ENCODE measurements at regions not wholly inside any gene's neighbourhood (a gene's known extent, or its start where the extent isn't known, plus 50 kb on each side); places are given as distances from the start of the nearest gene placed in this dataset.

DNA sequence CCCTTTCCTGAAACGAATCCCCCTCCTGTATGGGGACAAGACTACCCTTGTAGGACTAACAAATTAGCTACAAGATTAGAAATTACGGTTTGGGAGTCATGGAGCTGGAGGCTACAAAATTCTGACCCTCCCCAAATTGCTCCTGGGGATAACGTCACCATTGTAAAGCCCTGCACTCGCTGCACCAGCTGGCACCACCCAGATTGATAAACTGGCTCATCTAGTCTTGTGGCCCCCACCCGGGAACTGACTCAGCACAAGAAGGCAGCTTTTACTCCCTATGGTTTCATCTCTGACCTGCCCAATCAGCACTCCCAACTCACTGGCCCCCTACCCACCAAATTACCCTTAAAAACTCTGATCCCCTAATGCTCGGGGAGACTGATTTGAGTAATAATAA, 150.6 kb upstream of the TSC22D1 start:
- no peak for TF ChIP-seq EZH2 (IDR thresholded peaks at IDR 0.05; ENCODE audit: borderline replicate concordance, low read depth, low read length, severe bottlenecking)
- TF ChIP-seq, protein P1, sequence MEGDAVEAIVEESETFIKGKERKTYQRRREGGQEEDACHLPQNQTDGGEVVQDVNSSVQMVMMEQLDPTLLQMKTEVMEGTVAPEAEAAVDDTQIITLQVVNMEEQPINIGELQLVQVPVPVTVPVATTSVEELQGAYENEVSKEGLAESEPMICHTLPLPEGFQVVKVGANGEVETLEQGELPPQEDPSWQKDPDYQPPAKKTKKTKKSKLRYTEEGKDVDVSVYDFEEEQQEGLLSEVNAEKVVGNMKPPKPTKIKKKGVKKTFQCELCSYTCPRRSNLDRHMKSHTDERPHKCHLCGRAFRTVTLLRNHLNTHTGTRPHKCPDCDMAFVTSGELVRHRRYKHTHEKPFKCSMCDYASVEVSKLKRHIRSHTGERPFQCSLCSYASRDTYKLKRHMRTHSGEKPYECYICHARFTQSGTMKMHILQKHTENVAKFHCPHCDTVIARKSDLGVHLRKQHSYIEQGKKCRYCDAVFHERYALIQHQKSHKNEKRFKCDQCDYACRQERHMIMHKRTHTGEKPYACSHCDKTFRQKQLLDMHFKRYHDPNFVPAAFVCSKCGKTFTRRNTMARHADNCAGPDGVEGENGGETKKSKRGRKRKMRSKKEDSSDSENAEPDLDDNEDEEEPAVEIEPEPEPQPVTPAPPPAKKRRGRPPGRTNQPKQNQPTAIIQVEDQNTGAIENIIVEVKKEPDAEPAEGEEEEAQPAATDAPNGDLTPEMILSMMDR (IDR thresholded peaks at IDR 0.05; ENCODE audit: borderline replicate concordance, extremely low read depth, low read length, poor library complexity, severe bottlenecking) = no peak

DNA sequence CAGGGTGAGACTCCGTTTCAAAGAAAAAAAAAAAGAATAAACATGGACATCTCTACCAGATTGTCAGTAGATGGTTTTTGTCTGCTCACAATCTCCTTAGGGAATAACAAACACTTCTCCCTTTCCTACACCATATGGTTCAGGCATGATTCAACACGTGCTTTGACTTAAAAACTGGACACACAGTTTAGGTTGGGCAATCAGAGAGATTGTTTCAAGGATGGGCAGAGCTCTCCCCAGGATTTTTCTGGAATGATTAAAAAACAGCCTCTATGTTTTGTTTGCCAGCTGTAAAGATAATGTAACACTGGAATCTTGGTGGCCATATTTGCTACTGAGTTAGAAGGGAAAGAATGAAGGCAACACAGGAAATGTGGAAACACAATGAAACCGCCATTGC, 150.1 kb upstream of the TSC22D1 start:
- TF ChIP-seq, protein P1 (IDR thresholded peaks at IDR 0.05; ENCODE audit: borderline replicate concordance, extremely low read depth, low read length, poor library complexity, severe bottlenecking) = no peak
- no peak for TF ChIP-seq EZH2 (IDR thresholded peaks at IDR 0.05; ENCODE audit: borderline replicate concordance, low read depth, low read length, severe bottlenecking)
- Histone ChIP-seq H3K27me3 (ENCODE audit: insufficient read depth, low read length, poor library complexity) (no peaks in the 10 kb centered on the region), H3K79me2 (ENCODE audit: insufficient read depth, low read length) (no peaks in the 10 kb centered on the region), H3K9me3 (ENCODE audit: insufficient read depth, low read length, severe bottlenecking) (no peaks in the 10 kb centered on the region), H3K4me2 (ENCODE audit: insufficient read depth, low read length) (no peak overlapping the region), H3K4me3 (ENCODE audit: low read depth in 1 of 2, low read length in 2 of 2) (no peak overlapping the region), H3K27ac (ENCODE audit: low read length) (no peak overlapping the region), H3K36me3 (ENCODE audit: insufficient read depth, low read length) (no peaks in the 10 kb centered on the region), H3K9ac (ENCODE audit: low read depth, low read length) (no peak overlapping the region), H2AFZ (ENCODE audit: low read depth, low read length) (no peak overlapping the region), H4K20me1 (ENCODE audit: insufficient read depth, low read length) (no peaks in the 10 kb centered on the region), H3K4me1 (ENCODE audit: insufficient read depth, low read length) (no peaks in the 10 kb centered on the region)
- no peak for DNase-seq
- ATAC-seq (ENCODE audit: insufficient read depth, low read depth) = no peak

More for the DNA sequence above, 150.6 kb upstream of the TSC22D1 start:
- DNase-seq (no peak), ATAC-seq (ENCODE audit: insufficient read depth, low read depth) (no peak)
- Histone ChIP-seq H3K4me3 (ENCODE audit: low read depth in 1 of 2, low read length in 2 of 2) (no peak overlapping the region), H3K4me1 (ENCODE audit: insufficient read depth, low read length) (no peaks in the 10 kb centered on the region), H3K36me3 (ENCODE audit: insufficient read depth, low read length) (no peaks in the 10 kb centered on the region), H2AFZ (ENCODE audit: low read depth, low read length) (no peak overlapping the region), H3K9me3 (ENCODE audit: insufficient read depth, low read length, severe bottlenecking) (no peaks in the 10 kb centered on the region), H4K20me1 (ENCODE audit: insufficient read depth, low read length) (no peaks in the 10 kb centered on the region), H3K27ac (ENCODE audit: low read length) (no peak overlapping the region), H3K4me2 (ENCODE audit: insufficient read depth, low read length) (no peak overlapping the region), H3K79me2 (ENCODE audit: insufficient read depth, low read length) (no peaks in the 10 kb centered on the region), H3K27me3 (ENCODE audit: insufficient read depth, low read length, poor library complexity) (no peaks in the 10 kb centered on the region), H3K9ac (ENCODE audit: low read depth, low read length) (no peak overlapping the region)

DNA sequence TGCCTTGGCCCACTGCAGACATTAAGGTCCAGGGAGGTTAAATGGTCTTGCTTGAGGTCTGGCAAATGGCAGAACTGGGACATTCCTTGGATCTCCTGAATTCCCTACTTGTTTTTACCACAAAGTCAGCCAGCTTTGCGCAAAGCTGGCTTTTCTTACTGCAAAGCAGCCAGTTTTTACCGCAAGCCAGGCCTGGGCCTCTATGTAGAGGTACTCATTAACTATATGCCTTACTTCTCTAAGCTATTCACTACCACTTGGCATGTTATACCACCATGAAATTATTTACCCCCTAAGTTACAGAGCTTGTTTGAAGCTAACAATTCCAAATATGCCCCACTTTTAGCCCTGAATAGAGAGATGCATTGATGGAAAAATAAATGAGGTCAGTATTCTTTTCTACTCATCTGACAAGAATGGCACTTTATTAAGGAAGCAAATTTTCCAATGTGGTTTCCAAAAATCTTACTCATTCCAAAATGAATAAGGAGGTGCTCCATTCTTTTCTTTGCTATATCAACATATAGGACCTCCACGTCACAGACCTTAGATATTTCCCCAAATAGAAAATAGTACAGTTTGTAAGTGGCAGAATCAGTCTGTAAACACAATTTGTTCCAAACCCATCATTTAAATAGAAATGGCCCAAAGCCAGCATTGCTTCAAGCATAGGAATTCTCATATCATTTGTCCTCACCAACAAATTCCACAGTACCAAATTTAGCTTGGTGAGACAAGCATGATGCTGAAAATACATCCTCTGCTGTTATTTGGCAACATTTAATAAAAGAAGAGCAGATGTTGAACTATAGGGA, 143.9 kb upstream of the TSC22D1 start:
- DNase-seq = no peak
- no peak overlapping the region for H3K4me3 ChIP-seq (ENCODE audit: low read depth in 1 of 2, low read length in 2 of 2)
- no peak overlapping the region for H3K27ac ChIP-seq (ENCODE audit: low read length)
- H2AFZ ChIP-seq (ENCODE audit: low read depth, low read length) = no peak overlapping the region
- H3K36me3 ChIP-seq (ENCODE audit: insufficient read depth, low read length) = no peaks in the 10 kb centered on the region
- H3K4me1 ChIP-seq (ENCODE audit: insufficient read depth, low read length) = no peaks in the 10 kb centered on the region
- no peaks in the 10 kb centered on the region for H3K9me3 ChIP-seq (ENCODE audit: insufficient read depth, low read length, severe bottlenecking)
- H3K9ac ChIP-seq (ENCODE audit: low read depth, low read length) = no peak overlapping the region
- no peak overlapping the region for H3K4me2 ChIP-seq (ENCODE audit: insufficient read depth, low read length)
- no peaks in the 10 kb centered on the region for H3K79me2 ChIP-seq (ENCODE audit: insufficient read depth, low read length)
- TF ChIP-seq, protein P1 (IDR thresholded peaks at IDR 0.05; ENCODE audit: borderline replicate concordance, extremely low read depth, low read length, poor library complexity, severe bottlenecking) = no peak
- TF ChIP-seq EZH2 (IDR thresholded peaks at IDR 0.05; ENCODE audit: borderline replicate concordance, low read depth, low read length, severe bottlenecking) = no peak
- H3K27me3 ChIP-seq (ENCODE audit: insufficient read depth, low read length, poor library complexity) = no peaks in the 10 kb centered on the region
- no peaks in the 10 kb centered on the region for H4K20me1 ChIP-seq (ENCODE audit: insufficient read depth, low read length)
- ATAC-seq (ENCODE audit: insufficient read depth, low read depth) = no peak
